Stimulated activated CD4-positive, alpha-beta T cell treated with anti-CD3 and anti-CD28 coated beads, Interleukin-12 subunit alpha, Interleukin-12 subunit beta, amount 100 ng/mL, for 4 hours (primary cell): ENCODE measurements at regions not wholly inside any gene's neighbourhood (a gene's known extent, or its start where the extent isn't known, plus 50 kb on each side); places are given as distances from the start of the nearest gene placed in this dataset.
"Not testable (repeated sequence)": the region's sequence is repeated elsewhere in the genome, so short reads cannot be mapped to it uniquely, and the experiment has no call there.

Source experiments
- DNase-seq: peaks from one replicate; pipeline ENCODE4 v3.0.0-alpha.2; 2020

GRCh38 chr4:56134834-56135233, 186.1 kb downstream of the CEP135 start:
- not testable (repeated sequence) for DNase-seq

DNA sequence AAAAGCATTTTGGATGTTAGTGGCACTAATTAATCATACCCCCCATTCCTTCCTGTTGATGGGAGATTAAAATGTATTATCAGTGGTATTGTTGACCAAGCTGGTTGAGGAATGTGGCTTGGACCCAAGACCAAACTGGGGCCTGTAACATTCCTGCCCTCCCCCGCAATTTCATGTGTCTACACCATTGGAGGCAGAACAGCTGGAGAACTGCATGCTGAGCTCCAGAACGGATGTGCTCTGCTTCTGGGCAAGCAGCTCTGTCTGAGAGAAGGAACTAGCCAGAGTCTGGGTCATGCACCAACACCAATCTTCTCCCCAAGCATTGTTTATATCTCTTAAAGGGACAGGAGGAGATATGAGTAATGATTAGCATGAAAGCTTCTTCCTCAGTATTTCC, 185.5 kb downstream of the CEP135 start:
- no peak for DNase-seq

GRCh38 chr4:56132835-56133234, 184.1 kb downstream of the CEP135 start:
- no peak for DNase-seq

- not testable (repeated sequence) for DNase-seq
These were observed 183.4 kb downstream of the CEP135 start for GRCh38 chr4:56132188-56132587.

DNA sequence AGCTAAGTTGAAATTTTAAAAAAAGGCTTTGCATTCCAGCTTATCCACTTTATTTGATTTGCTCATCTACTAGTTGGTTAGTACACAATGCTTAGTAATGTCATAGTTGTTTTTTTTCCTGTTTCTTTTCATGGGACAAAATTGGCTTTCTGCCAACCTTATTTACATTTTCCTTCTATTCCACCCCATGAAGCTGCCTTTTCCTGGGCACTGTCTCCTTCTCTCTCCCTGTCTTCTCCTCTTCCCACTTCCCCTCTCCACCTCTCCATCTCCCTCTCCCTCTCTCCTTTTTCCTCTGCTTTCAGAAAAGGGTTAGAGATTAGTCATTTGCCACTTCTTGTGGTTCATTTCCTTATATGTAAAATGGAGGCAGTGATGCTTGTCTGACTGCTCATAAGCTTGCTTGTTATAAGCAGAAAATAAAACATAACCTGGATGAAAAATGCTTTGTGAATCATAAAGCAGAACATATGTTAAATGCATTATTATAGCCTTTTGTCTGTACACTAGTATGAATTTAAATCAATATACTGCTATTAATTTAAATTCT, 181.9 kb downstream of the CEP135 start:
- no peak for DNase-seq

DNA sequence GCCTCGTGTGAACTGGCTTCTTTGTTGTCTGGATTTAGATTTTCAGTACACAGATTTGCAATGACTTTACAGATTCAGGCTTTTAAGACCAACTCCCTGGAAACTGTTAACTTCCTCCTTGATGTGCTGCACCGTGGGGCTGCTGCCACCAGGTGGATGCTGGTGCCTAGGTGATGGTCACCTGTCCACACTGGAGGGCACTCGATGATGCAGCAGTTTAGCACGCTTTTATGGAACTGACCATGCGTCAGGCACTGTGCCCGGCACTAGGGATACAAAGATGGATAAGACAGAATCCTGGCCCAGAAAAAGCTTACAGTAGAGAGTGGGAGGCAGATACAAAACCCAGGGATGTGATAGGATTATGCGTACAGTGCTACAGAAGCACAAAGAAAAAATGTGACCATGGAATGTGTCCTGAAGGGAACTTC, 180.7 kb downstream of the CEP135 start:
- DNase-seq = peak; percentile 1

DNA sequence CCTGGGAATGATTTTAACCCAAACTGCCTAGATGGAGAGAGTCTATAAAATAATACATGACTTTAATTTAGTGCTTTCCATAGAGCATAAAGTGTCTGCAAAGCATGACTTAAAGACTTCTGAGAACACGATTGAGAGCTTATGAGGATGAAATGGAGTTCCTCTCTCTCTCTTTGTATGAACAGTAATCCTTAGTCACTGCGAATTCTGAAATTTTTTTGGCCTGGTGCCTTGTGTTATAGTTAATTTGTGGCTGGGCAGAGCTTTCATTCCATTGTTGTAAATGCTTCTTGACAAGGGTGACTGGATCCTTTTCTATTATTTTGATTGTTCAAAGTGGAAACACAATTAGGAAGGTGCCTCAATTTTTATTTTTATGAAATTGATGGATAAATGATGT, 179.5 kb downstream of the CEP135 start:
- no peak for DNase-seq

GRCh38 chr4:56127716-56128115, 179.0 kb downstream of the CEP135 start:
- no peak for DNase-seq

DNA sequence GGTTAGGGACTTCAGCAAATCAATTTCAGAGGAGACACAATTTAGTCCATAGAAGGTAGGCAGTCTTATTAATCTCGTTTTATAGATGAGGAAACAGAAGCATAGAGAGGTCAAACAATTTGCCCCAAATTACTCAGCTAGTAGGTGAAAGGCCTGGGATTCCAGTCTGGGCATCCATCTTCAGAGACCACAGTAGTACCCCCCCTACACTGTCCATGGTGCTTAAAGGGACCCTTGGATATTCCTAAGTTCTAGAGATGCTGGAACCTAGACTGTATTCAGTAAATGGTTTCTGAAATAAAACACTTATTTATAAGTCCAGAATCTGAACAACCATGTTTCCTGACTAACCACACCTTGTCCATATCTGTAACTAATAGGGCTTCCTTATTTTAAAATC, 174.8 kb downstream of the CEP135 start:
- no peak for DNase-seq

GRCh38 chr4:56123051-56123450, 174.3 kb downstream of the CEP135 start:
- DNase-seq = no peak

- DNase-seq = no peak
These were observed 170.1 kb downstream of the CEP135 start for GRCh38 chr4:56118845-56119244.

- DNase-seq = no peak
These were observed 169.3 kb downstream of the CEP135 start for GRCh38 chr4:56118055-56118454.

DNA sequence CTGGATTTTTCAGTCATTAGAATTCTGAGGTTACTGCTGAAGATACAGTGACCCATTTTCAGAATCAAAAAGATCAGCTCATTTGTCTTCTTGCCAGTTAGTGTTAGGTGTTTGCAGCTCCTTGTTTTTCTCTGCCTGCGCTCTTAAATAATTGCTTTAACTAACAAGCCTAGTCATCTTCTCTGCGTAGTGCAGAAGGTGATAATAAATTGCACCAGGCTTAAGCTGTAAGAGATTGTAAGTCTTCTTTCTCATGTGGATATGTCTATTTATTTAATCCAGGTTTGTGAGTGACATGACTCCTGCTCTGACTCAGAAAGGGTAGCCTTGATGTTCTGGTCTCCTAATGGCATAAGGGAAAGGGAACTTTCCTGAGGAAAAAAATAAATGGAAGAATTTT, 167.2 kb downstream of the CEP135 start:
- DNase-seq = no peak

DNA sequence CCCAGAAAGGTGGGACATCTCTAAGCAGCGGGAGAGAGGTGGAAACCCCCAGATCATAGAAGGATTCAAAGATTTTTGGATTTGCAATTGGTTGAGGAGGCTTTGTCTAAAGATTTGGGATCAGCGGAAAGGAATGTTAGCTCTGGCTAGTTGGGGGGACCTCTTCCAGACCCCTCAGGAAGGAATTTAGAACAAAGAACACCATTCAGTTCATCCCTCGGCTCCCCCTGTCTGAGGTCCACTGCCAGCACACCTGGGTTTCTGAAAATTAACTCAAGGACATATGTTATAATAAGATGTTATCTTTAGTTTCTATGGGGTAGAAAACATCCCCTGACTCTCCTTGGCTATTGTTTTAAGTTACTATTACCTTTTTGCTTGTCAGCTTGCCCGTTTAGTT, 163.6 kb downstream of the CEP135 start:
- no peak for DNase-seq

DNA sequence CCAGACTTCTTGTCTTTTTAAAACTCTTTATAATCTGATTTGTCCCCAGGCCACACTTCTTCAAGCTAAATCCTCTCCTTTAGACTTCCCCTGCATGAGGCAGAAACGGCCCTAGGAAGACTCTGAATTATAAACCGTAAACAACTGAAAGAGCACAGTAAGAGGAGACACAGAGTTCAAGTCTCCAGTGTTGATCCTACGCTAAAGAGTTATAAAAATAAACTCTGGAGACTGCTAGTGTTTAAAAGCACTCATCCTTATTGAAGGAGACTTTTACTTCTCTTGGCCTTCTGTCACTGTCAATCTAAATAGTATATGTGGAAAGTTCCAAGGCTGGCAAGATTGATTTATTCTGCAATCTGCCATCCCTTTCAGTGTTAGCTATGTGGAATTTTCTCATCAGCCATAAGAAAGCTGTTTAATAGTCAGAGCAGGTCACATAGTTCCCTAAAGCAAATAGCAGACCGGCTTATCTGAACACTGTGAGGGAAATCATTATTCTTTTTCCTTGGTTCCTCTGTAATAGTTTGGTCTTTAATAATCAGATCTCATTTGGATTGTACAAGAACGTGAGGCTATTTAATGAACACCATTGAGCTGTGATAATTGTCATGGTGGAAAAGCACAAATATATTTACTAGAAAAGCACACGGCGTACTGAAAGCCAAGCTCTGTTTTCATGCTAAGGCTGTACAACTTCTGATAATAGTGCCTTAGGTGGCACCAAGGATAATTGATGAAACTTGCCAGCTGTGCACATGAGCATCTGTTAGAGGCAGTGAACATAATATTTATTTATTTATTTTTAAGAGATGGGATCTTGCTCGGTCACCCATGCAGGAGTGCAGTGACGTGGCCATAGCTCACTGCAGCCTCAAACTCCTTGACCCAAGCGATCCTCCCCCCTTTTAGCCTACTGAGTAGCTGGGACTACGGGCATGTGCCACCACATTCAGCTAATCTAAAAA, 157.7 kb downstream of the CEP135 start:
- no peak for DNase-seq

DNA sequence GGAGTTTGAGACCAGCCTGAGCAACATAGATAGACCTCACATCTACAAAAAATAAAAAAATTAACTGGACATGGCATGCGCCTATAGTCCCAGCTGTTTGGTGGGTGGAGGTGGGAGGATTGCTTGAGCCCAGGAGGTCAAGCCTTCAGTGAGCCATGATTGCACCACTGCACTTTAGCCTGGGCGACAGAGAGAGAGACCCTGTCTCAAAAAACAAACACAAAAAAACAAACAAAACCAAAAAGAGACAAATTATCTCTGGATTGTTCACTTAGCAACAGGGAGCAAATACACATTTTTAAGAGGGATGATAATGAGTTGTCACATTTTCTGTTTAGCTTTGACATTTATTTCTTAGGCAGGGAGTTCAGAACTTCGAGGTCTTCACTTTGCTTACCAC, 155.4 kb downstream of the CEP135 start:
- no peak for DNase-seq

DNA sequence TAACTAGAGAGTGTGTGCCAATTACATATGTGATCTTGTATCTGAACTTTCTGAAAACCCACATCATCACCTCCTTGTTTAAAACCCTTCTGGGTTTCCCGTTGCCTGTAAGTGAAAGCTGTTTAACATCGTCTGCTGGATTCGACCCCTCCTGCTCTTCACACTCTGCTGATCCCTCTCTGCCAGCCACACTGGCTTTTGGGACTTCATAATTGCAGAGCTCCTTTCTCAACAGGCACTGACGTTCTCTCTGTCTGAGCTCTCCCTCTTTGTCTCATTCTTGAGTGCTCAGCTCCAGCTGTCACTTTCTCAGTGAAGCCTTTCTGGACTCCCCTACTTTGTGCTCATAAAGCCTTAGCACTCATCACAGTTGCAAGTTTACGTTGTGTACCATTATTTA, 153.9 kb downstream of the CEP135 start:
- DNase-seq = no peak

GRCh38 chr4:56099378-56099786, 150.6 kb downstream of the CEP135 start:
- no peak for DNase-seq

GRCh38 chr4:56093576-56093975, 144.8 kb downstream of the CEP135 start:
- DNase-seq = no peak

DNA sequence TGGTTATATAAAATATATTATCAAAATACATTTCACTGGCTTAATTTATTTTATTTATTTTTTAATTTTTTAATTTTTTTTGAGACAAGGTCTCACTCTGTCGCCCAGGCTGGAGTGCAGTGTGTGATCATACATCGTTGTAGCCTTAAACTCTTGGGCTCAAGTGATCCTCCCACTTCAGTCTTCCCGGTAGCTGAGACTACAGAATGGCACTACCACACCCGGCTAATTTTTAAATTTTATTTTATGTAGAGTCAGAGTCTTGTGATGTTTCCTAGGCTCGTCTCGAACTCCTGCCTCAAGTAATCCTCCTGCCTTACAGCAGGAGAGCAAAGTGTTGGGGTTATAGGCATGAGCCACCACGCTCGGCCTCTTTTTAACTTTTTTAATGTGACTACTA, 143.8 kb downstream of the CEP135 start:
- no peak for DNase-seq

DNA sequence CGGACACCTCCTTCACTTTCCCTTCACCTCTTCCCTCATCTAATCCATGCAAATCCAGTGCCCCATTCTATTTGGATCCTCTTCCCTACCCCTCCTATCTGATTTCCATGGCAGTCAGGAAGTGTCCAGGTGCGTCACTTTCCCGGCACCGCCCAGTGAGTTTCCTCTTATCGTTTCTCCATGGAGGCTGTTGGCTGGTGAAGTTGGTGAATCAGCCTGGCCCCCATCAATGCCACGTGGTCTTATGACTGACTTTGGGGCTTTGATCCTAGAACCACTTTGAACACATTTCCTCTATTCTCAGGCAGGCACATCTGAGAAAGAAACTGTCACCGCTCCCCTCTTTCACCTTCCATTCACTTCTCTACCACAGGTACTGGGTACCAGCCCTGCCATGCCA, 137.8 kb downstream of the CEP135 start:
- DNase-seq = no peak

- no peak for DNase-seq
These were observed 137.4 kb downstream of the CEP135 start for GRCh38 chr4:56086073-56086541.

- no peak for DNase-seq
These were observed 136.5 kb downstream of the CEP135 start for GRCh38 chr4:56085275-56085674.

DNA sequence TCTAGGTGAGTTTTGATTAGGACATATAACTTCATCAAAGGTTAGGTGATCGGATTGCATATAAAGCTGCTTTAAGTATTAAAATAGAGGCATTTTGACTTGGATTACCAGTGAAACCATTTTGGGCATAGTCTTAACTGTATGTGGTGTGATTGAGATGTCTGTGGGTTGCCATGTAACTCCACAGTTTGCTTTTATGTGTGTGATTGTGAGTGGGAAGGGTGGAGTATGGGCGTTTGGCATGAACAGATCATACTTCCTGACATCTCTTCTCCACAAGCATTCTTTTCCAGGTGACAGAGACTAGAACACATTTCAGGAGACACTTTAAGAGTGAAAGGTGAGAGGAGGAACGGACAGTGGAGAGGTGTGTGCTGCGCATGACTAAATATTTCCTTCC, 136.1 kb downstream of the CEP135 start:
- no peak for DNase-seq
